Upper lobe of left lung (tissue), 4 donors: ENCODE measurements at regions not wholly inside any gene's neighbourhood (a gene's known extent, or its start where the extent isn't known, plus 50 kb on each side); places are given as distances from the start of the nearest gene placed in this dataset.

Experiments
- EP300 ChIP-seq, 4 donors: sonication (generic); formaldehyde crosslinking; IDR thresholded peaks; one replicate each; pipeline ENCODE4 v1.5.1; 2017; ENCODE audit warnings: antibody characterized with exemption in 4 of 4, control low read depth in 2 of 4
- POLR2AphosphoS5 ChIP-seq, 2 donors: sonication (generic); formaldehyde crosslinking; IDR thresholded peaks; one replicate each; pipeline ENCODE4 v1.5.1; 2017; ENCODE audit warnings: antibody characterized with exemption in 2 of 2
- TF ChIP-seq, protein P1 (sequence below), 6 experiments: fragments of 450-650 bp in 4 of 6; fragments of 200-600 bp in 2 of 6; sonication (generic) in 2 of 6; IDR thresholded peaks; one replicate each; pipeline ENCODE4 v1.5.1; 2016 to 2019; ENCODE audit warnings: antibody characterized with exemption in 6 of 6

DNA sequence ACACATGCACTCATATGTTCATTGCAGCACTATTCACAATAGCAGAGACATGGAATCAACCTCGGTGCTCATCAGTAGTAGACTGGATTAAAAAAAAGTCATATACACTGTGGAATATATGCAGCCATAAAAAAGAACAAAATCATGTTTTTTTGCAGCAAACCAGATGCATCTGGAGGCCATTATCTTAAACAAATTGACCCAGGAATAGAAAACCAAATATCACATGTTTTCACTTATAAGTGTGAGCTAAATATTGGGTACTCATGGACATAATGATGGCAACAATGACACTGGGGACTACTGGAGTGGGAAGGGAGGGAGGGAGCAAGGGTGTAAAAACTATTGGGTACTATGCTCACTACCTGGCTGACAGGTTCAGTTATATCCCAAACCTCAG lies 792.6 kb downstream of the EPHA4 start:
- TF ChIP-seq POLR2AphosphoS5 (IDR thresholded peaks at IDR 0.05) (no peak), EP300 (IDR thresholded peaks at IDR 0.05) (no peak)
- TF ChIP-seq, protein P1, sequence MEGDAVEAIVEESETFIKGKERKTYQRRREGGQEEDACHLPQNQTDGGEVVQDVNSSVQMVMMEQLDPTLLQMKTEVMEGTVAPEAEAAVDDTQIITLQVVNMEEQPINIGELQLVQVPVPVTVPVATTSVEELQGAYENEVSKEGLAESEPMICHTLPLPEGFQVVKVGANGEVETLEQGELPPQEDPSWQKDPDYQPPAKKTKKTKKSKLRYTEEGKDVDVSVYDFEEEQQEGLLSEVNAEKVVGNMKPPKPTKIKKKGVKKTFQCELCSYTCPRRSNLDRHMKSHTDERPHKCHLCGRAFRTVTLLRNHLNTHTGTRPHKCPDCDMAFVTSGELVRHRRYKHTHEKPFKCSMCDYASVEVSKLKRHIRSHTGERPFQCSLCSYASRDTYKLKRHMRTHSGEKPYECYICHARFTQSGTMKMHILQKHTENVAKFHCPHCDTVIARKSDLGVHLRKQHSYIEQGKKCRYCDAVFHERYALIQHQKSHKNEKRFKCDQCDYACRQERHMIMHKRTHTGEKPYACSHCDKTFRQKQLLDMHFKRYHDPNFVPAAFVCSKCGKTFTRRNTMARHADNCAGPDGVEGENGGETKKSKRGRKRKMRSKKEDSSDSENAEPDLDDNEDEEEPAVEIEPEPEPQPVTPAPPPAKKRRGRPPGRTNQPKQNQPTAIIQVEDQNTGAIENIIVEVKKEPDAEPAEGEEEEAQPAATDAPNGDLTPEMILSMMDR (IDR thresholded peaks at IDR 0.05): no peak
